Vagina (tissue), 2 donors: ENCODE measurements at regions not wholly inside any gene's neighbourhood (a gene's known extent, or its start where the extent isn't known, plus 50 kb on each side); places are given as distances from the start of the nearest gene placed in this dataset.
"Not testable (repeated sequence)": the region's sequence is repeated elsewhere in the genome, so short reads cannot be mapped to it uniquely, and the experiment has no call there.

ENCODE experiments used
- DNase-seq, 2 donors: peaks; one replicate each; pipeline ENCODE4 v3.0.0-alpha.2; 2017; ENCODE audit errors: extremely low spot score in 2 of 2
- H3K27ac ChIP-seq: fragments of 200-600 bp; sonication (generic); one replicate; pipeline ENCODE4 v1.5.1; 2019
- H3K27me3 ChIP-seq: fragments of 200-600 bp; sonication (generic); one replicate; pipeline ENCODE4 v1.5.1; 2019
- H3K36me3 ChIP-seq, 2 donors: fragments of 200-600 bp; sonication (generic); one replicate each; pipeline ENCODE4 v1.5.1; 2017 to 2019
- H3K4me1 ChIP-seq: fragments of 200-600 bp; sonication (generic); one replicate; pipeline ENCODE4 v1.5.1; 2019
- H3K4me3 ChIP-seq, 2 donors: fragments of 200-600 bp; sonication (generic); 1 replicate in 1 of 2; 2 replicates in 1 of 2; pipeline ENCODE4 v1.5.1; 2016 to 2019
- H3K9me3 ChIP-seq: fragments of 200-600 bp; sonication (generic); one replicate; pipeline ENCODE4 v1.5.1; 2019
- POLR2A ChIP-seq, 2 donors: fragments of 450-650 bp; IDR thresholded peaks; one replicate each; pipeline ENCODE4 v1.6.1; 2017; ENCODE audit warnings: antibody characterized with exemption in 2 of 2, mild to moderate bottlenecking in 2 of 2, moderate library complexity in 2 of 2
- POLR2AphosphoS5 ChIP-seq, 2 donors: sonication (generic); formaldehyde crosslinking; IDR thresholded peaks; one replicate each; pipeline ENCODE4 v1.9.0; 2017; ENCODE audit warnings: antibody characterized with exemption in 2 of 2, mild to moderate bottlenecking in 2 of 2, low read depth in 1 of 2; ENCODE audit not compliant: insufficient read depth in 1 of 2
- intact Hi-C: fragments of 100-400 bp; cut with DNase I; formaldehyde crosslinking; loops from one replicate; pipeline ENCODE4 v1.15.1; 2023
- TF ChIP-seq, protein P1 (sequence below), 3 experiments: fragments of 450-650 bp in 2 of 3; fragments of 200-600 bp in 1 of 3; sonication (generic) in 1 of 3; IDR thresholded peaks; one replicate each; pipeline ENCODE4 v1.5.1; 2017 to 2019; ENCODE audit warnings: antibody characterized with exemption in 3 of 3, mild to moderate bottlenecking in 2 of 3, moderate library complexity in 2 of 3

DNA sequence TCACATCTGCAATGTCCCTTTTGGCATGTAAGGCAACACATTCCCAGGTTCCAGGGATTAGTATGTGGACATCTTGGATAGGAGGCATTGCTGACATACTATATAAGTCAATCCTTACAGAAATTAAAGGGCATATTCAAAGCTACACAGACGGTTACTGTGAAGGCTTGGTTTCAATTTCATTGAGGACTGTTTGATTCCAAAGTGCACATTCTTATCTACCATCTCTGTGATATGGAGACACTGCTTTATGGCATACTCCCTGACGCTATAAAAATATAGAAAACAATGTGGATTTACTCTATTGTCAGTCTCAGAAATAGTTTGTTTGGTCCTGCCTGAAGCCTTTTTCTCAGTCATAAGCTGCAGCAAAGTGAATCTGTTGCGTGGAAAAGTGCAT, 1486.7 kb downstream of the FAM181B start:
- Histone ChIP-seq H3K9me3 (no peaks in the 10 kb centered on the region), H3K4me1 (no peaks in the 10 kb centered on the region), H3K36me3 (no peaks in the 10 kb centered on the region), H3K27me3 (no peaks in the 10 kb centered on the region), H3K4me3 (no peak overlapping the region), H3K27ac (no peak overlapping the region)
- intact Hi-C loops, result no loop called here
- no peak for TF ChIP-seq POLR2AphosphoS5 (IDR thresholded peaks at IDR 0.05; ENCODE audit: insufficient read depth in 1 of 2, low read depth in 1 of 2)
- TF ChIP-seq POLR2A (IDR thresholded peaks at IDR 0.05), result no peak
- TF ChIP-seq, protein P1, sequence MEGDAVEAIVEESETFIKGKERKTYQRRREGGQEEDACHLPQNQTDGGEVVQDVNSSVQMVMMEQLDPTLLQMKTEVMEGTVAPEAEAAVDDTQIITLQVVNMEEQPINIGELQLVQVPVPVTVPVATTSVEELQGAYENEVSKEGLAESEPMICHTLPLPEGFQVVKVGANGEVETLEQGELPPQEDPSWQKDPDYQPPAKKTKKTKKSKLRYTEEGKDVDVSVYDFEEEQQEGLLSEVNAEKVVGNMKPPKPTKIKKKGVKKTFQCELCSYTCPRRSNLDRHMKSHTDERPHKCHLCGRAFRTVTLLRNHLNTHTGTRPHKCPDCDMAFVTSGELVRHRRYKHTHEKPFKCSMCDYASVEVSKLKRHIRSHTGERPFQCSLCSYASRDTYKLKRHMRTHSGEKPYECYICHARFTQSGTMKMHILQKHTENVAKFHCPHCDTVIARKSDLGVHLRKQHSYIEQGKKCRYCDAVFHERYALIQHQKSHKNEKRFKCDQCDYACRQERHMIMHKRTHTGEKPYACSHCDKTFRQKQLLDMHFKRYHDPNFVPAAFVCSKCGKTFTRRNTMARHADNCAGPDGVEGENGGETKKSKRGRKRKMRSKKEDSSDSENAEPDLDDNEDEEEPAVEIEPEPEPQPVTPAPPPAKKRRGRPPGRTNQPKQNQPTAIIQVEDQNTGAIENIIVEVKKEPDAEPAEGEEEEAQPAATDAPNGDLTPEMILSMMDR (IDR thresholded peaks at IDR 0.05), result no peak
- no peak for DNase-seq

DNA sequence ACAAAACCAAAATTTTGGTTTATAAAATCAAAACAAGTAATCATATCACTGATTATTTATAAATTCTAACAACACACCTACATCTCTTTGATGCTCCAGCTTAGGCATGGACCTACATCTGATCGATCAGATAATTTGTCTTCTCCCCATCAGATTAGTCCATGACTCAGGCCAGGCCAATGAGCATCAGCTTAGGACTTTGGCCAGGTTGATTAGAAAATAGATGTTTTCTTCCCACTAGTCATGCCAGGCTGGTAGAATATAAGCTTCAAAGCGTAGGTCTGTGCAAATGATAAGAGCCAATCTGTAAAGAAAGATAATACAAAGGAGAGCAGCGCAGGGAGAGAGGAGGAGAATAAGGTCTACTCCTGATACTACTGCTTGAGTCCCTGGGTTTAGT, 1487.9 kb downstream of the FAM181B start:
- H3K27me3 ChIP-seq, result no peaks in the 10 kb centered on the region
- H3K27ac ChIP-seq, result no peak overlapping the region
- no peaks in the 10 kb centered on the region for H3K4me1 ChIP-seq
- H3K36me3 ChIP-seq, result no peaks in the 10 kb centered on the region
- no peak for DNase-seq
- H3K9me3 ChIP-seq, result no peaks in the 10 kb centered on the region
- TF ChIP-seq POLR2A (IDR thresholded peaks at IDR 0.05) (no peak), POLR2AphosphoS5 (IDR thresholded peaks at IDR 0.05; ENCODE audit: insufficient read depth in 1 of 2, low read depth in 1 of 2) (no peak)
- TF ChIP-seq, protein P1 (IDR thresholded peaks at IDR 0.05), result no peak
- intact Hi-C loops, result no loop called here
- no peak overlapping the region for H3K4me3 ChIP-seq

DNA sequence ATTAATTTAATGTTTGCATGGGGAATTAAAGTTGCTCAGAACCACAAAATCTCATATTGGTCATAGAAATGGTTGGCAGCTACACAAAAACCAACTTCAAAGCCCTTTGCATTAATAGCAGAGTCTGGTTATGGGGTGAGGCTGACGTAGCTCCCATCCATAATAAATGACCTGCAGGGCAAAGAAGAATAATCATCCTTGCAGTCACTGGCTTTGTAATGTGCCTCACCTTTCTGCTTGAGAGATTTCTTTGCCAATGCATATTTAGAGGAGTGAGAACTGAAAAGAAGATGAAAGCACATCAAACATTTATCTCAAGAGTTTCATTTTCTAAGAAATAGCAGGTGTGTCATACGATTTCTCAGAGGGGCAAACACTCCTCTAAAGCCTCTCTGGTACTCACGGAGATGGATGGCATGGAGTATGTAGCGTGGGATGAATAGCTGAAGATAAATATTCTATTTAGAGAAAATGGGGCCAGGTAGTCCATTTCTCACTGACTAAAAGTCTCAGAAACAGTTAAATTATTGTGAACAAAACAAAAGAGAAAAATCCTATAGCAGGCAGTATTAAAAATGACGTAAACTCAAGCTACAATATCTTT, 1491.9 kb downstream of the FAM181B start:
- Histone ChIP-seq H3K27ac (no peak overlapping the region), H3K4me3 (no peak overlapping the region), H3K36me3 (no peaks in the 10 kb centered on the region), H3K9me3 (no peaks in the 10 kb centered on the region), H3K4me1 (no peaks in the 10 kb centered on the region), H3K27me3 (no peaks in the 10 kb centered on the region)
- no peak for DNase-seq
- intact Hi-C loops, result no loop called here
- TF ChIP-seq POLR2A (IDR thresholded peaks at IDR 0.05) (no peak), POLR2AphosphoS5 (IDR thresholded peaks at IDR 0.05; ENCODE audit: insufficient read depth in 1 of 2, low read depth in 1 of 2) (no peak)
- TF ChIP-seq, protein P1 (IDR thresholded peaks at IDR 0.05), result no peak

DNA sequence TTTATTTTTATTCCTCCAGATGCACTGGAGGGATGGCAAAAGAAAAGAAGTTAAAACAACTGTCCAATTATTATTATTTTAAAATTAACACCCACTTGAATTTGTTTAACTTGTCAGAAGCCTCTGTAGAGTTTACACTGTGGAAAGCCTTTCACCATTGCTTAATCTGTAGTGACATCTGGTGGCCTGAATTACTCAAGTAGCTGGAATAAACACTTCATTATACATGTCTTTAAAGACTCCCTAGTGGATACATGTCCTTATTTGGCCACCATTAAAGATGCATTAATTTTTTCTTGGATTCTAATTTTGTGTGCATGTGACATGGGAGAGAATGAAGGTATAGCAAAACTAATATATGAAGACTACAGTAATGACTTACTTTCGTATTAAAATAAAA, 1496.5 kb downstream of the FAM181B start:
- Histone ChIP-seq H3K4me1 (no peaks in the 10 kb centered on the region), H3K27ac (no peak overlapping the region), H3K27me3 (no peaks in the 10 kb centered on the region), H3K4me3 (no peak overlapping the region), H3K9me3 (no peaks in the 10 kb centered on the region), H3K36me3 (no peaks in the 10 kb centered on the region)
- intact Hi-C loops, result no loop called here
- no peak for TF ChIP-seq POLR2A (IDR thresholded peaks at IDR 0.05)
- TF ChIP-seq, protein P1 (IDR thresholded peaks at IDR 0.05), result peak in 1 of 3 experiments; percentile 8
- DNase-seq, result no peak

DNA sequence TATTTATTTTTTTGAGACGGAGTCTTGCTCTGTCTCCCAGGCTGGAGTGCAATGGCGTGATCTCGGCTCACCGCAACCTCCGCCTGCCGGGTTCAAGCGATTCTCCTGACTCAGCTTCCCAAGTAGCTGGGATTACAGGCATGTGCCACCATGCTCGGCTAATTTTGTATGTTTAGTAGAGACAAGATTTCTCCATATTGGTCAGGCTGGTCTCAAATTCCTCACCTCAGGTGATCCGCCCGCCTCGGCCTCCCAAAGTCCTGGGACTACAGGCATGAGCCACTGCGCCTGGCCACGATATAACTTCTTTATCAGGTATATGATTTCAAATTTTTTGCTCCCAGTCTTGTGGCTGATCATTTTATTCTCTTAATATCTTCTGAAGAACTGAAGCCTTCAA, 1506.3 kb downstream of the FAM181B start:
- H3K36me3 ChIP-seq, H3K9me3 ChIP-seq, H3K27ac ChIP-seq, H3K27me3 ChIP-seq, H3K4me3 ChIP-seq, DNase-seq, intact Hi-C loops, H3K4me1 ChIP-seq: not testable (repeated sequence)
